CD4-positive, alpha-beta memory T cell (primary cell): ENCODE measurements at regions not wholly inside any gene's neighbourhood (a gene's known extent, or its start where the extent isn't known, plus 50 kb on each side); places are given as distances from the start of the nearest gene placed in this dataset.

ENCODE experiments used
- CTCF ChIA-PET: fragments of 350-600 bp; sonication (Branson Sonifier 250); formaldehyde crosslinking; loops from one replicate; lab custom pipeline; 2021; ENCODE audit warnings: inconsistent platforms; ENCODE audit not compliant: partially characterized antibody; lab: Charles Lee
- POLR2A ChIA-PET: fragments of 350-600 bp; sonication (Branson Sonifier 250); formaldehyde crosslinking; loops from one replicate; lab custom pipeline; 2021; ENCODE audit not compliant: partially characterized antibody; lab: Charles Lee
- DNase-seq, 5 donors: peaks; one replicate each; pipeline versions ENCODE4 v3.0.0 to v3.0.0-alpha.2; 2020 to 2022; ENCODE audit warnings: mixed read lengths in 1 of 5
- H3K27ac ChIP-seq: one replicate; pipeline ENCODE4 v1.7.0; 2013; ENCODE audit warnings: low read depth, low read length
- H3K27me3 ChIP-seq: 2 replicates; pipeline ENCODE4 v1.7.0; 2013; ENCODE audit warnings: mild to moderate bottlenecking, low read length, moderate library complexity; ENCODE audit not compliant: insufficient read depth
- H3K36me3 ChIP-seq: 2 replicates; pipeline ENCODE4 v1.7.0; 2013; ENCODE audit warnings: mild to moderate bottlenecking, low read length, moderate library complexity; ENCODE audit not compliant: insufficient read depth
- H3K4me1 ChIP-seq: 2 replicates; pipeline ENCODE4 v1.7.0; 2013; ENCODE audit warnings: mild to moderate bottlenecking, low read length, moderate library complexity; ENCODE audit not compliant: insufficient read depth
- H3K4me3 ChIP-seq, 2 donors: one replicate each; pipeline ENCODE4 v1.7.0; 2013; ENCODE audit warnings: low read length in 2 of 2, mild to moderate bottlenecking in 1 of 2
- H3K9me3 ChIP-seq, 2 donors: one replicate each; pipeline ENCODE4 v1.7.0; 2013; ENCODE audit warnings: low read length in 2 of 2, control low read depth in 1 of 2; ENCODE audit not compliant: control insufficient read depth in 1 of 2
- H3K27ac Mint-ChIP-seq, 7 donors: one replicate each; pipeline ENCODE4 v1.8.0; 2020 to 2021; ENCODE audit warnings: mixed read lengths in 7 of 7, mild to moderate bottlenecking in 6 of 7, inconsistent platforms in 3 of 7, moderate library complexity in 3 of 7
- H3K27me3 Mint-ChIP-seq, 2 donors: one replicate each; pipeline ENCODE4 v1.8.0; 2020 to 2021; ENCODE audit warnings: mixed read lengths in 2 of 2
- H3K36me3 Mint-ChIP-seq, 2 donors: one replicate each; pipeline ENCODE4 v1.8.0; 2020 to 2021; ENCODE audit warnings: mixed read lengths in 2 of 2, inconsistent platforms in 1 of 2, mild to moderate bottlenecking in 1 of 2
- H3K4me1 Mint-ChIP-seq, 4 donors: one replicate each; pipeline ENCODE4 v1.8.0; 2020 to 2021; ENCODE audit warnings: mixed read lengths in 4 of 4, mild to moderate bottlenecking in 1 of 4
- H3K4me3 Mint-ChIP-seq, 8 donors: one replicate each; pipeline ENCODE4 v1.8.0; 2020 to 2021; ENCODE audit warnings: mixed read lengths in 8 of 8, mild to moderate bottlenecking in 7 of 8, moderate library complexity in 6 of 8, inconsistent platforms in 3 of 8
- H3K9me3 Mint-ChIP-seq, 8 donors: one replicate each; pipeline ENCODE4 v1.8.0; 2020 to 2021; ENCODE audit warnings: mixed read lengths in 8 of 8, mild to moderate bottlenecking in 5 of 8, inconsistent platforms in 3 of 8, moderate library complexity in 1 of 8
- intact Hi-C: fragments of 100-400 bp; cut with micrococcal nuclease; formaldehyde crosslinking; loops from one replicate; pipeline ENCODE4 v1.15.1; 2023

- peak in 1 of 5 donors; percentile 29 for DNase-seq
- H3K9me3 ChIP-seq = no peaks in the 10 kb centered on the region
- H3K36me3 Mint-ChIP-seq = no peaks in the 10 kb centered on the region
- intact Hi-C loops = no loop called here
- H3K36me3 ChIP-seq = no peaks in the 10 kb centered on the region
- no peak overlapping the region for H3K27ac Mint-ChIP-seq
- H3K4me1 Mint-ChIP-seq = no peaks in the 10 kb centered on the region
- ChIA-PET POLR2A (no interaction called here), CTCF (no interaction called here)
- no peaks in the 10 kb centered on the region for H3K4me1 ChIP-seq
- H3K4me3 ChIP-seq = no peak overlapping the region
- H3K27me3 ChIP-seq = no peaks in the 10 kb centered on the region
- H3K27ac ChIP-seq = no peak overlapping the region
- H3K9me3 Mint-ChIP-seq = peaks cover 0 to 29% (median 19%) of the 10 kb centered on the region in 8 donors
- no peaks in the 10 kb centered on the region for H3K27me3 Mint-ChIP-seq
- H3K4me3 Mint-ChIP-seq = no peak overlapping the region
Observed at GRCh38 chr13:65435590-65435989, 1794.5 kb downstream of the PCDH9 start.

GRCh38 chr13:65417953-65418352 lies 1812.2 kb downstream of the PCDH9 start:
- peaks cover 5 to 29% (median 8%) of the 10 kb centered on the region in 8 donors for H3K9me3 Mint-ChIP-seq
- H3K4me3 ChIP-seq = no peak overlapping the region
- ChIA-PET CTCF (no interaction called here), POLR2A (no interaction called here)
- no peak overlapping the region for H3K27ac Mint-ChIP-seq
- no peaks in the 10 kb centered on the region for H3K4me1 Mint-ChIP-seq
- no peaks in the 10 kb centered on the region for H3K36me3 ChIP-seq
- no peak for DNase-seq
- no peaks in the 10 kb centered on the region for H3K4me1 ChIP-seq
- no peaks in the 10 kb centered on the region for H3K27me3 Mint-ChIP-seq
- intact Hi-C loops = no loop called here
- H3K9me3 ChIP-seq = no peaks in the 10 kb centered on the region
- no peaks in the 10 kb centered on the region for H3K27me3 ChIP-seq
- no peaks in the 10 kb centered on the region for H3K36me3 Mint-ChIP-seq
- no peak overlapping the region for H3K4me3 Mint-ChIP-seq
- no peak overlapping the region for H3K27ac ChIP-seq

- CTCF ChIA-PET = no interaction called here
- Histone ChIP-seq H3K27ac (no peak overlapping the region), H3K36me3 (no peaks in the 10 kb centered on the region), H3K9me3 (no peaks in the 10 kb centered on the region), H3K27me3 (no peaks in the 10 kb centered on the region), H3K4me1 (no peaks in the 10 kb centered on the region), H3K4me3 (no peak overlapping the region)
- Mint-ChIP-seq H3K9me3 (peaks cover 5 to 29% (median 7%) of the 10 kb centered on the region in 8 donors), H3K4me3 (no peak overlapping the region), H3K4me1 (no peaks in the 10 kb centered on the region), H3K27ac (no peak overlapping the region), H3K36me3 (no peaks in the 10 kb centered on the region), H3K27me3 (no peaks in the 10 kb centered on the region)
- POLR2A ChIA-PET = no interaction called here
- intact Hi-C loops = no loop called here
- no peak for DNase-seq
Observed at GRCh38 chr13:65416784-65417183, 1813.4 kb downstream of the PCDH9 start.

GRCh38 chr13:65414187-65414586 lies 1815.9 kb downstream of the PCDH9 start:
- Histone ChIP-seq H3K27ac (no peak overlapping the region), H3K4me1 (no peaks in the 10 kb centered on the region), H3K4me3 (no peak overlapping the region), H3K27me3 (no peaks in the 10 kb centered on the region), H3K36me3 (no peaks in the 10 kb centered on the region), H3K9me3 (no peaks in the 10 kb centered on the region)
- H3K27me3 Mint-ChIP-seq = no peaks in the 10 kb centered on the region
- H3K4me1 Mint-ChIP-seq = no peaks in the 10 kb centered on the region
- no peak for DNase-seq
- CTCF ChIA-PET = no interaction called here
- POLR2A ChIA-PET = no interaction called here
- H3K27ac Mint-ChIP-seq = no peak overlapping the region
- H3K4me3 Mint-ChIP-seq = no peak overlapping the region
- intact Hi-C loops = no loop called here
- H3K36me3 Mint-ChIP-seq = no peaks in the 10 kb centered on the region
- H3K9me3 Mint-ChIP-seq = peaks cover 2 to 21% (median 5%) of the 10 kb centered on the region in 8 donors

GRCh38 chr13:65411521-65411920 lies 1818.6 kb downstream of the PCDH9 start:
- CTCF ChIA-PET = no interaction called here
- H3K4me1 ChIP-seq = no peaks in the 10 kb centered on the region
- H3K4me3 ChIP-seq = no peak overlapping the region
- H3K27ac ChIP-seq = no peak overlapping the region
- intact Hi-C loops = no loop called here
- no peaks in the 10 kb centered on the region for H3K27me3 ChIP-seq
- DNase-seq = no peak
- H3K27ac Mint-ChIP-seq = no peak overlapping the region
- H3K9me3 Mint-ChIP-seq = peaks cover 0 to 14% (median 3%) of the 10 kb centered on the region in 8 donors
- no peaks in the 10 kb centered on the region for H3K27me3 Mint-ChIP-seq
- H3K36me3 ChIP-seq = no peaks in the 10 kb centered on the region
- no peak overlapping the region for H3K4me3 Mint-ChIP-seq
- POLR2A ChIA-PET = no interaction called here
- H3K36me3 Mint-ChIP-seq = no peaks in the 10 kb centered on the region
- no peaks in the 10 kb centered on the region for H3K4me1 Mint-ChIP-seq
- no peaks in the 10 kb centered on the region for H3K9me3 ChIP-seq

GRCh38 chr13:65410791-65411190 lies 1819.3 kb downstream of the PCDH9 start:
- H3K4me3 ChIP-seq = no peak overlapping the region
- H3K36me3 ChIP-seq = no peaks in the 10 kb centered on the region
- ChIA-PET CTCF (no interaction called here), POLR2A (no interaction called here)
- no peaks in the 10 kb centered on the region for H3K27me3 ChIP-seq
- Mint-ChIP-seq H3K4me3 (no peak overlapping the region), H3K4me1 (no peaks in the 10 kb centered on the region), H3K27me3 (no peaks in the 10 kb centered on the region), H3K9me3 (peaks cover 0 to 12% (median 3%) of the 10 kb centered on the region in 8 donors), H3K27ac (no peak overlapping the region), H3K36me3 (no peaks in the 10 kb centered on the region)
- no peak for DNase-seq
- H3K4me1 ChIP-seq = no peaks in the 10 kb centered on the region
- no peak overlapping the region for H3K27ac ChIP-seq
- intact Hi-C loops = no loop called here
- no peaks in the 10 kb centered on the region for H3K9me3 ChIP-seq

- intact Hi-C loops = no loop called here
- no peak overlapping the region for H3K4me3 ChIP-seq
- H3K36me3 Mint-ChIP-seq = no peaks in the 10 kb centered on the region
- ChIA-PET CTCF (no interaction called here), POLR2A (no interaction called here)
- H3K27ac Mint-ChIP-seq = no peak overlapping the region
- no peaks in the 10 kb centered on the region for H3K9me3 ChIP-seq
- no peak for DNase-seq
- no peaks in the 10 kb centered on the region for H3K27me3 Mint-ChIP-seq
- H3K4me3 Mint-ChIP-seq = no peak overlapping the region
- no peaks in the 10 kb centered on the region for H3K4me1 Mint-ChIP-seq
- H3K9me3 Mint-ChIP-seq = peaks cover 0 to 5% (median 0%) of the 10 kb centered on the region in 8 donors
- H3K27me3 ChIP-seq = no peaks in the 10 kb centered on the region
- no peaks in the 10 kb centered on the region for H3K36me3 ChIP-seq
- H3K4me1 ChIP-seq = no peaks in the 10 kb centered on the region
- H3K27ac ChIP-seq = no peak overlapping the region
Observed at GRCh38 chr13:65401315-65401714, 1828.8 kb downstream of the PCDH9 start.

GRCh38 chr13:65400702-65401101 lies 1829.4 kb downstream of the PCDH9 start:
- intact Hi-C loops = no loop called here
- no peaks in the 10 kb centered on the region for H3K27me3 Mint-ChIP-seq

More at GRCh38 chr13:65400702-65401101, 1829.4 kb downstream of the PCDH9 start:
- Histone ChIP-seq H3K36me3 (no peaks in the 10 kb centered on the region), H3K9me3 (no peaks in the 10 kb centered on the region), H3K27me3 (no peaks in the 10 kb centered on the region), H3K27ac (no peak overlapping the region), H3K4me1 (no peaks in the 10 kb centered on the region), H3K4me3 (no peak overlapping the region)
- peaks cover 0 to 5% (median 0%) of the 10 kb centered on the region in 8 donors for H3K9me3 Mint-ChIP-seq
- DNase-seq = no peak
- no peaks in the 10 kb centered on the region for H3K36me3 Mint-ChIP-seq
- no peak overlapping the region for H3K4me3 Mint-ChIP-seq
- H3K4me1 Mint-ChIP-seq = no peaks in the 10 kb centered on the region
- CTCF ChIA-PET = no interaction called here
- no peak overlapping the region for H3K27ac Mint-ChIP-seq
- POLR2A ChIA-PET = no interaction called here
